GM19023 (cell line): ENCODE measurements at regions not wholly inside any gene's neighbourhood (a gene's known extent, or its start where the extent isn't known, plus 50 kb on each side); places are given as distances from the start of the nearest gene placed in this dataset.

Source experiments
- ATAC-seq: cut with Tn5 transposase; IDR thresholded peaks from one replicate; pipeline ENCODE4 v1.9.1; 2021; ENCODE audit warnings: mild to moderate bottlenecking, moderate library complexity; ENCODE audit not compliant: unreplicated experiment

- ATAC-seq = no peak
Measured at GRCh38 chr5:143476601-143477211, 73.2 kb upstream of the NR3C1 start.

- ATAC-seq = no peak
Measured at GRCh38 chr5:143474616-143475015, 71.1 kb upstream of the NR3C1 start.

GRCh38 chr5:143473481-143473880, 70.0 kb upstream of the NR3C1 start:
- no peak for ATAC-seq

GRCh38 chr5:143472576-143472975, 69.1 kb upstream of the NR3C1 start:
- no peak for ATAC-seq

- no peak for ATAC-seq
Measured at GRCh38 chr5:143471666-143472464, 68.4 kb upstream of the NR3C1 start.

GRCh38 chr5:143471041-143471509, 67.6 kb upstream of the NR3C1 start:
- ATAC-seq = no peak

GRCh38 chr5:143470120-143470519, 66.6 kb upstream of the NR3C1 start:
- ATAC-seq = no peak

GRCh38 chr5:143469125-143469524, 65.6 kb upstream of the NR3C1 start:
- no peak for ATAC-seq

- ATAC-seq = no peak
Measured at GRCh38 chr5:143466632-143467031, 63.1 kb upstream of the NR3C1 start.

GRCh38 chr5:143464723-143465490, 61.4 kb upstream of the NR3C1 start:
- no peak for ATAC-seq

GRCh38 chr5:143462431-143462830, 58.9 kb upstream of the NR3C1 start:
- no peak for ATAC-seq

GRCh38 chr5:143459433-143459832, 55.9 kb upstream of the NR3C1 start:
- no peak for ATAC-seq

GRCh38 chr5:143456952-143457547, 53.6 kb upstream of the NR3C1 start:
- no peak for ATAC-seq

- ATAC-seq = no peak
Measured at GRCh38 chr5:143454936-143455516, 51.5 kb upstream of the NR3C1 start.

- no peak for ATAC-seq
Measured at GRCh38 chr5:143453720-143454119, 50.2 kb upstream of the NR3C1 start.
